Fibroblast of villous mesenchyme (primary cell): ENCODE measurements at regions not wholly inside any gene's neighbourhood (a gene's known extent, or its start where the extent isn't known, plus 50 kb on each side); places are given as distances from the start of the nearest gene placed in this dataset. TPM values are rescaled to one million over a fixed set of nuclear protein-coding genes. Genes with fewer than 3 reads are reported as not detected.

ENCODE experiments used
- DNase-seq: peaks from one replicate; pipeline ENCODE4 v3.0.0-alpha.2; 2010; ENCODE audit warnings: low read depth
- H3K4me3 ChIP-seq: 2 replicates; pipeline ENCODE4 v1.5.1; 2011; ENCODE audit warnings: low read depth, mild to moderate bottlenecking, low read length
- CTCF ChIP-seq: IDR thresholded peaks from 2 replicates; pipeline ENCODE4 v1.5.1; 2012; ENCODE audit warnings: low read depth, mild to moderate bottlenecking, low read length; ENCODE audit not compliant: insufficient read depth
- small RNA-seq: library from RNA; depleted of rRNA; stranded (forward); fragments of <200 nt; gene quantifications from one replicate; pipeline ENCODE3, GENCODE V24; 2012

DNA sequence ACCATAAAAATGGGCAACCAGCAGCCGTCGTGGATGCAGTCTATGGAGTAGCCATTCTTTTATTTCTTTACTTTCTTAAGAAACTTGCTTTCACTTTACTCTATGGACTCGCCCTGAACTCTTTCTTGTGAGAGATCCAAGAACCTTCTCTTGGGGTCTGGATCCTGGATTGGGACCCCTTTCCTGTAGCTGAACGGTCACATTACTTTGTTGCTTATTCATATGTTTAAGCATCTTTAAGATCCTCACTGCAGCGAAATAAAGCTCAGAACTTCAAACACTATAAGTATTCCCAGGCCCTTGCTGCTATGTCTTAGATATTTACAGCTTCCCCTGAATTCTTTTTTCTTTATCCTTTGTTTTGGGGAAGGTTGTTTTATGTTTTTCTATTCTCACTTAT lies 187.8 kb upstream of the DDI1 start:
- H3K4me3 ChIP-seq, result no peak overlapping the region
- no peak for DNase-seq
- no peak for TF ChIP-seq CTCF

GRCh38 chr11:103849366-103849765 lies 187.1 kb upstream of the DDI1 start:
- no peak for TF ChIP-seq CTCF
- no peak overlapping the region for H3K4me3 ChIP-seq
- DNase-seq, result no peak

DNA sequence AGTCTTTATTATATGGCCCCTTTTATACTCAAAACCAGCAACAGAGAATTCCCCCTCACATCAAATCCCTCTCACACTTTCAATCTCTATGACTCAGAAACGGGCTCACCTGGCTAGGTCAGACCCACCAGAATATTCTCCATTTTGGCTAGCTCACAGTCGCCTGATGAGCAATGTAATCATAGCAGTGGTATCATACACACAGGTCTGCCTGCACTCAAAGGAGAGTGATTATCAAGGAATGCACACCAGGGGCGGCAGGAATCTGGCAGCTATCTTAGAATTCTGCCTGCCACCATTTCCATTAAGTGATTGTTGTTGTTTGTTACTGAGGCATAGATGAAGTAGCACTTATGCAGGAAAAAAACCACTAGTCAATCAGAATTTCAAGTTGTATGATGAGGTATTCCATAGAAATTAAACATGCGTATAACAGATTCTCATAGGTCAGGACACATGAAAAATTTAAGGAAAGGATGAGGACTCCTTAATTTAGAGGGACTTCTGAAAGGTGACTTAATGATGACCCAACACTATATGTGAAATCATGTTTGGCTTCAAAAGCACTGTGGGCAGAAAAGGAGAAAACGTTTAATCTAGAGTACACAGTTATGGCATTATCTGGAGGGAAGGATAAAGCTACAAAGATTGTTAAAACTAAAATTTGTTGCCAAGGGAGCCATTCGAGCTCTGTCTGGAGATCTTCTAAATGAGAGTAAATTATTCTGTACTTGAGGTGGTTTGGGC lies 185.8 kb upstream of the DDI1 start:
- no peak for TF ChIP-seq CTCF
- H3K4me3 ChIP-seq, result no peak overlapping the region
- DNase-seq, result no peak

DNA sequence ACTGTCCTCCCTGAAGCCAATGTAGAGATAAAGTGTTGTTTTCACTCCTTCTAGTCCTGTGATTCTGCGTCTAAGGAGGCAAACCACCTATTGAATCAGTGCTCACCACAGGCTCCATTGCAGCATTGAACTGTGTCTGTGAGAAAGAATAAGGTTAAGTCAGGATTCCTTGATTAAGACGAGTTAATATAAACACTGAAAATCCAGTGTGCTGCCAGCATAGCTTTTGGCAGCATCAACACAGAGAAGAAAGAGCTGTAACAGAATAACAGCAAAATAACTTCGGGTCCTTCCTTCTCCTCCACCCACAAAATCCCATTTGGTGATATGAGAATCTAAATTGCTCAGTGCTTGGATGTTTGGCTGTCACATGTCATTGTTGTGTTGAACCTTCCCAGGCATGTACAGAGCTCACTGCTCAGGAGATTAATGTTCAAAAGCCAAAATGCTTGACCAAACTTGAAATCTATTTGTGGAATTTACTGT lies 185.2 kb upstream of the DDI1 start:
- DNase-seq, result peak; percentile 29
- H3K4me3 ChIP-seq, result no peak overlapping the region
- no peak for TF ChIP-seq CTCF

Small RNA genes lying in the stretch of these regions (small RNA-seq; reads per million reads assigned to genes)
- not detected for gene MIR4693
